C4-2B (cell line): ENCODE measurements at regions not wholly inside any gene's neighbourhood (a gene's known extent, or its start where the extent isn't known, plus 50 kb on each side); places are given as distances from the start of the nearest gene placed in this dataset.

Experiments used
- CTCF ChIP-seq: fragments of 450-650 bp; conservative IDR thresholded peaks from 2 replicates; pipeline ENCODE4 v1.5.1; 2017; ENCODE audit warnings: mild to moderate bottlenecking
- ZFX ChIP-seq: fragments of 450-650 bp; IDR thresholded peaks from 2 replicates; pipeline ENCODE4 v1.6.1; 2017

GRCh38 chr4:171621646-171622045 lies 191.6 kb upstream of the GALNTL6 start:
- TF ChIP-seq CTCF = no peak
- TF ChIP-seq ZFX = no peak
